H1 (cell line): ENCODE measurements at regions not wholly inside any gene's neighbourhood (a gene's known extent, or its start where the extent isn't known, plus 50 kb on each side); places are given as distances from the start of the nearest gene placed in this dataset.

ENCODE experiments used
- CTCF ChIA-PET: fragments of 300-600 bp; sonication (Branson Sonifier 250); formaldehyde crosslinking; loops from one replicate; lab custom pipeline; 2021; ENCODE audit not compliant: partially characterized antibody; lab: Charles Lee
- POLR2A ChIA-PET: fragments of 300-600 bp; sonication (Branson Sonifier 250); formaldehyde crosslinking; loops from one replicate; lab custom pipeline; 2021; ENCODE audit warnings: inconsistent platforms; ENCODE audit not compliant: partially characterized antibody; lab: Charles Lee
- DNase-seq, 2 experiments: peaks; one replicate each; pipeline versions ENCODE4 v3.0.0 to v3.0.0-alpha.2; 2010 to 2022; ENCODE audit warnings: low spot score in 2 of 2, low read depth in 1 of 2, mixed read lengths in 1 of 2
- FAIRE-seq: peaks from 2 replicates; lab custom pipeline; 2011; peaks lifted over from hg19 to GRCh38; lab: Jason Lieb, UNC
- H2AFZ ChIP-seq: 2 replicates; pipeline ENCODE4 v1.8.1; 2012; ENCODE audit warnings: low read length, inconsistent platforms
- H2AK5ac ChIP-seq: 2 replicates; pipeline ENCODE4 v1.6.1; 2013; ENCODE audit warnings: low read depth, low read length
- H2BK120ac ChIP-seq: replicated peaks from 2 replicates; pipeline ENCODE3; 2013; ENCODE audit warnings: low read depth, low read length, inconsistent platforms
- H2BK12ac ChIP-seq: 2 replicates; pipeline ENCODE4 v1.6.1; 2013; ENCODE audit warnings: low read depth, low read length
- H2BK15ac ChIP-seq: 2 replicates; pipeline ENCODE4 v1.6.1; 2013; ENCODE audit warnings: low read length
- H2BK20ac ChIP-seq: 2 replicates; pipeline ENCODE4 v1.6.1; 2013; ENCODE audit warnings: low read length
- H2BK5ac ChIP-seq: 2 replicates; pipeline ENCODE4 v1.6.1; 2013; ENCODE audit warnings: low read depth, low read length
- H3K14ac ChIP-seq: 2 replicates; pipeline ENCODE4 v1.6.1; 2013; ENCODE audit warnings: inconsistent platforms; ENCODE audit not compliant: insufficient read length
- H3K18ac ChIP-seq: 2 replicates; pipeline ENCODE4 v1.6.1; 2013; ENCODE audit warnings: low read length; ENCODE audit errors: extremely low read depth
- H3K23ac ChIP-seq: 2 replicates; pipeline ENCODE4 v1.6.1; 2013; ENCODE audit warnings: inconsistent platforms; ENCODE audit not compliant: insufficient read length
- H3K23me2 ChIP-seq: 2 replicates; pipeline ENCODE4 v1.6.1; 2013; ENCODE audit warnings: low read depth, low read length
- H3K27ac ChIP-seq: 2 replicates; pipeline ENCODE4 v1.6.1; 2011; ENCODE audit warnings: low read depth, low read length, inconsistent platforms
- H3K27me3 ChIP-seq, 4 experiments: replicated peaks in 1 of 4; 1 replicate in 1 of 4; 2 replicates in 3 of 4; pipeline versions ENCODE4 v1.6.1 to v1.8.1; 2011 to 2013; ENCODE audit warnings: low read length in 3 of 4, mild to moderate bottlenecking in 3 of 4, inconsistent platforms in 2 of 4, mixed read lengths in 2 of 4, moderate library complexity in 1 of 4; ENCODE audit not compliant: control insufficient read depth in 3 of 4, insufficient read depth in 3 of 4; ENCODE audit errors: extremely low read depth in 1 of 4
- H3K36me3 ChIP-seq, 4 experiments: 2 replicates each; pipeline versions ENCODE4 v1.6.1 to v1.8.1; 2011 to 2013; ENCODE audit warnings: mild to moderate bottlenecking in 4 of 4, low read length in 3 of 4, moderate library complexity in 2 of 4, control low read depth in 1 of 4, inconsistent platforms in 1 of 4; ENCODE audit not compliant: insufficient read depth in 4 of 4, control insufficient read depth in 2 of 4
- H3K4ac ChIP-seq: replicated peaks from 2 replicates; pipeline ENCODE3; 2013; ENCODE audit warnings: low read length, low read depth, mixed read lengths, inconsistent platforms; ENCODE audit not compliant: insufficient read length
- H3K4me1 ChIP-seq, 4 experiments: replicated peaks in 1 of 4; 1 replicate in 1 of 4; 2 replicates in 3 of 4; pipeline versions ENCODE4 v1.6.1 to v1.8.1; 2011 to 2013; ENCODE audit warnings: low read length in 3 of 4, inconsistent platforms in 2 of 4, mixed read lengths in 1 of 4; ENCODE audit not compliant: insufficient read depth in 4 of 4, control insufficient read depth in 3 of 4
- H3K4me2 ChIP-seq, 2 experiments: 2 replicates each; pipeline versions ENCODE4 v1.6.1 to v1.8.1; 2011 to 2013; ENCODE audit warnings: low read depth in 2 of 2, low read length in 2 of 2, control low read depth in 1 of 2, inconsistent platforms in 1 of 2, mild to moderate bottlenecking in 1 of 2; ENCODE audit not compliant: insufficient read depth in 1 of 2
- H3K4me3 ChIP-seq, 4 experiments: fragments of 200-600, 300-600 bp in 1 of 4; sonication (generic), shearing (Covaris generic), sonication (Bioruptor Twin) in 1 of 4; 2 replicates each; pipeline versions ENCODE4 v1.5.1 to v1.8.1; 2011 to 2016; ENCODE audit warnings: low read length in 4 of 4, low read depth in 3 of 4, control low read depth in 2 of 4, inconsistent platforms in 2 of 4, mild to moderate bottlenecking in 2 of 4, mixed read lengths in 1 of 4, moderate library complexity in 1 of 4; ENCODE audit not compliant: insufficient read depth in 2 of 4; ENCODE audit errors: extremely low read depth in 1 of 4
- H3K56ac ChIP-seq: replicated peaks from 2 replicates; pipeline ENCODE3; 2013; ENCODE audit warnings: low read depth, mild to moderate bottlenecking, mixed read lengths, low read length, inconsistent platforms; ENCODE audit not compliant: insufficient read length
- H3K79me1 ChIP-seq: 2 replicates; pipeline ENCODE4 v1.6.1; 2013; ENCODE audit warnings: low read depth, low read length, control low read depth
- H3K79me2 ChIP-seq, 2 experiments: 2 replicates each; pipeline versions ENCODE4 v1.6.1 to v1.8.1; 2012 to 2013; ENCODE audit warnings: low read length in 2 of 2, mild to moderate bottlenecking in 2 of 2, inconsistent platforms in 1 of 2; ENCODE audit not compliant: insufficient read depth in 2 of 2, control insufficient read depth in 1 of 2
- H3K9ac ChIP-seq, 4 experiments: replicated peaks in 1 of 4; 1 replicate in 1 of 4; 2 replicates in 3 of 4; pipeline versions ENCODE4 v1.6.1 to v1.8.1; 2011 to 2013; ENCODE audit warnings: low read depth in 3 of 4, low read length in 3 of 4, control low read depth in 2 of 4, mild to moderate bottlenecking in 2 of 4, moderate library complexity in 2 of 4, inconsistent platforms in 1 of 4; ENCODE audit errors: extremely low read depth in 1 of 4
- H3K9me3 ChIP-seq, 2 experiments: 2 replicates each; pipeline versions ENCODE4 v1.6.1 to v1.8.1; 2012 to 2013; ENCODE audit warnings: mild to moderate bottlenecking in 2 of 2, moderate library complexity in 2 of 2, control low read depth in 1 of 2, inconsistent platforms in 1 of 2, low read depth in 1 of 2, low read length in 1 of 2, mixed read lengths in 1 of 2; ENCODE audit not compliant: insufficient read depth in 2 of 2
- H4K20me1 ChIP-seq, 2 experiments: replicated peaks in 1 of 2; 2 replicates each; pipeline versions ENCODE3 to v1.8.1; 2011 to 2013; ENCODE audit warnings: inconsistent platforms in 2 of 2, low read length in 2 of 2, mild to moderate bottlenecking in 1 of 2; ENCODE audit not compliant: insufficient read depth in 2 of 2, control insufficient read depth in 1 of 2
- H4K5ac ChIP-seq: 2 replicates; pipeline ENCODE4 v1.6.1; 2013; ENCODE audit warnings: low read length, low read depth, mixed read lengths, inconsistent platforms; ENCODE audit not compliant: insufficient read length
- H4K8ac ChIP-seq: 2 replicates; pipeline ENCODE4 v1.8.0; 2013; ENCODE audit warnings: mild to moderate bottlenecking, moderate library complexity, low read length, inconsistent platforms; ENCODE audit not compliant: insufficient read depth; ENCODE audit errors: extremely low read depth
- H4K91ac ChIP-seq: replicated peaks from 2 replicates; pipeline ENCODE3; 2013; ENCODE audit warnings: low read length, mixed read lengths, inconsistent platforms; ENCODE audit not compliant: insufficient read length
- FOSL1 ChIP-seq: IDR thresholded peaks from 2 replicates; pipeline ENCODE4 v1.6.1; 2011; ENCODE audit warnings: mild to moderate bottlenecking, low read depth, low read length, moderate library complexity; ENCODE audit not compliant: insufficient read depth
- HDAC2 ChIP-seq, 2 experiments: fragments of 300-600 bp in 1 of 2; sonication (generic) in 1 of 2; IDR thresholded peaks; 2 replicates each; pipeline ENCODE4 v1.6.1; 2011 to 2012; ENCODE audit warnings: low read depth in 2 of 2, low read length in 2 of 2, mild to moderate bottlenecking in 2 of 2, moderate library complexity in 2 of 2, borderline replicate concordance in 1 of 2, inconsistent platforms in 1 of 2
- KDM5A ChIP-seq: fragments of 200-600 bp; IDR thresholded peaks from 2 replicates; pipeline ENCODE4 v1.7.1; 2012; ENCODE audit warnings: mild to moderate bottlenecking, low read length, inconsistent platforms, mixed read lengths
- SUZ12 ChIP-seq: fragments of 200-600 bp; sonication (generic); IDR thresholded peaks from 2 replicates; pipeline ENCODE4 v1.6.1; 2012; ENCODE audit warnings: mild to moderate bottlenecking, inconsistent platforms, low read length, moderate library complexity, mixed read lengths
- WGBS, 2 experiments: shearing (Covaris generic) in 1 of 2; methylation state at CpG; one replicate each; pipeline versions ENCODE4 v1.1.6 to v1.1.7; 2013 to 2015; ENCODE audit warnings: low lambda C conversion rate in 2 of 2, mixed read lengths in 2 of 2, inconsistent platforms in 1 of 2, low coverage in 1 of 2, missing lambda C conversion rate in 1 of 2; ENCODE audit not compliant: insufficient replicate concordance in 2 of 2, insufficient coverage in 1 of 2, insufficient read length in 1 of 2; ENCODE audit errors: extremely low coverage in 1 of 2, missing lambda C conversion rate in 1 of 2; 5-methylcytosine and 5-hydroxymethylcytosine counted together

DNA sequence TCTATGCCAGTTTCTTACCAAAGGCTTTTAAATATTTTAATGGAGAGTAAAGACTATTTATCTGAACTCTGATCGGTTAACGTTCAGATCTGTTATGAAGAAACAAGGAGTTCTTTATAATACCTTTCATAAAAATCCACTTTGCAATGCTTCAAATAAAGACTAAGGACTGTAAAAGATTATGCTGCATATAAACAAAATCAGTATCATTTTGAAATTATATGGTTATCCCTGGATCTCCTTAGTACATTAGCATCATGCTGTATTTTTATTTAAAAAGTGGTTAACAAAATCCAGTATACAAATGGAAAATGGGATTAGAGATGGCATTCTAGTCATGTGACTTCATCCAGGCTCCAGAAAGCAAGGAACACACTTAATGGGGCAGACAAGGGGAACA lies 386.8 kb downstream of the LMO4 start:
- H2AK5ac ChIP-seq: no peak overlapping the region
- no peak overlapping the region for H2BK12ac ChIP-seq
- H3K4ac ChIP-seq: no peak overlapping the region
- H3K9ac ChIP-seq: no peak overlapping the region
- H3K27ac ChIP-seq: no peak overlapping the region
- no peak overlapping the region for H3K56ac ChIP-seq
- no peak overlapping the region for H3K14ac ChIP-seq
- H3K4me3 ChIP-seq: no peak overlapping the region
- no peaks in the 10 kb centered on the region for H3K36me3 ChIP-seq
- no peak overlapping the region for H2BK20ac ChIP-seq
- TF ChIP-seq SUZ12 (no peak), FOSL1 (no peak), KDM5A (no peak), HDAC2 (IDR thresholded peaks at IDR 0.05; ENCODE audit: borderline replicate concordance in 1 of 2, low read depth in 2 of 2, low read length in 2 of 2) (no peak)
- H2BK15ac ChIP-seq: no peak overlapping the region
- no peaks in the 10 kb centered on the region for H3K27me3 ChIP-seq
- ChIA-PET POLR2A (interaction anchor here (0.6 kb wide), 1 partner anchor 247 kb away, joined by 3 read pairs; no protein-coding TSS in a partner anchor), CTCF (interaction anchor here (0.5 to 0.8 kb wide), 2 partner anchors 101 to 1986 kb away, joined by 3 to 4 read pairs; no protein-coding TSS in a partner anchor)
- H3K79me2 ChIP-seq: no peaks in the 10 kb centered on the region
- no peak overlapping the region for H3K18ac ChIP-seq
- H3K4me1 ChIP-seq: no peaks in the 10 kb centered on the region
- no peaks in the 10 kb centered on the region for H3K23me2 ChIP-seq
- no peak overlapping the region for H2AFZ ChIP-seq
- H3K4me2 ChIP-seq: no peak overlapping the region
- H4K20me1 ChIP-seq: no peaks in the 10 kb centered on the region
- no peak overlapping the region for H4K91ac ChIP-seq
- FAIRE-seq (no peak), DNase-seq (no peak)
- WGBS, 2 experiments: 76% methylated on average over 2 of the region's 2 CpGs; no CpG with 5 or more reads in 1 of the 2 experiments
- no peak overlapping the region for H2BK5ac ChIP-seq
- no peak overlapping the region for H3K23ac ChIP-seq
- no peak overlapping the region for H4K8ac ChIP-seq
- H3K9me3 ChIP-seq: no peaks in the 10 kb centered on the region
- H4K5ac ChIP-seq: no peak overlapping the region
- H3K79me1 ChIP-seq: no peaks in the 10 kb centered on the region
- no peak overlapping the region for H2BK120ac ChIP-seq
